Heart right ventricle (tissue), 16 donors: ENCODE measurements at regions not wholly inside any gene's neighbourhood (a gene's known extent, or its start where the extent isn't known, plus 50 kb on each side); places are given as distances from the start of the nearest gene placed in this dataset.

ENCODE experiments used
- ATAC-seq, 8 donors: fragments of 200-7000 bp; cut with Tn5 transposase; one replicate each; pipeline ENCODE4 v1.9.1; 2020; ENCODE audit warnings: mild to moderate bottlenecking in 8 of 8, moderate library complexity in 8 of 8, moderate number of reproducible peaks in 1 of 8
- DNase-seq, 2 donors: peaks; one replicate each; pipeline ENCODE4 v3.0.0-alpha.2; 2020
- H3K27ac ChIP-seq, 10 donors: fragments of 200-600 bp; sonication (generic) in 2 of 10; one replicate each; pipeline versions ENCODE4 v1.5.0 to v1.8.0; 2020 to 2022; ENCODE audit warnings: mild to moderate bottlenecking in 3 of 10
- H3K27me3 ChIP-seq, 7 donors: fragments of 200-600 bp; one replicate each; pipeline ENCODE4 v1.8.0; 2021 to 2022; ENCODE audit warnings: mild to moderate bottlenecking in 2 of 7
- H3K36me3 ChIP-seq, 9 donors: fragments of 200-600 bp; sonication (generic) in 1 of 9; one replicate each; pipeline versions ENCODE4 v1.5.0 to v1.8.0; 2020 to 2022; ENCODE audit warnings: mild to moderate bottlenecking in 2 of 9
- H3K4me1 ChIP-seq, 9 donors: fragments of 200-600 bp; sonication (generic) in 1 of 9; one replicate each; pipeline versions ENCODE4 v1.5.0 to v1.8.0; 2020 to 2022; ENCODE audit warnings: mild to moderate bottlenecking in 4 of 9
- H3K4me3 ChIP-seq, 10 donors: fragments of 200-600 bp; sonication (generic) in 2 of 10; one replicate each; pipeline versions ENCODE4 v1.5.0 to v1.8.0; 2020 to 2022; ENCODE audit warnings: mild to moderate bottlenecking in 7 of 10, moderate library complexity in 2 of 10
- H3K9me3 ChIP-seq, 11 donors: fragments of 200-600 bp in 10 of 11; sonication (generic) in 2 of 11; one replicate each; pipeline versions ENCODE4 v1.5.0 to v1.8.0; 2013 to 2022; ENCODE audit warnings: mild to moderate bottlenecking in 2 of 11, control low read depth in 1 of 11, moderate library complexity in 1 of 11
- CTCF ChIP-seq, 9 donors: fragments of 200-600 bp; sonication (generic) in 2 of 9; IDR thresholded peaks; one replicate each; pipeline versions ENCODE4 v1.5.0 to v1.8.0; 2021 to 2022; ENCODE audit warnings: antibody characterized with exemption in 9 of 9, mild to moderate bottlenecking in 5 of 9, moderate library complexity in 1 of 9
- WGBS, 2 donors: extraction: QIAGEN DNeasy Blood & Tissue Kit; methylation state at CpG; one replicate each; pipeline ENCODE4 v1.1.7; 2013; ENCODE audit warnings: inconsistent platforms in 1 of 2; 5-methylcytosine and 5-hydroxymethylcytosine counted together
- intact Hi-C, 10 donors: fragments of 100-400 bp; cut with DNase I; formaldehyde crosslinking; loops; one replicate each; pipeline versions ENCODE4 v1.11.1 to v1.14.2; 2022
- donor health status: Arrhythmogenic right ventricular cardiomyopathy.
- donor health status: ischemic (EF 13 %, LVEDD 7.1; RV severe dilation, severe dysfunction).
- donor health status: healthy with polysubstance abuse.
- donor health status: DM: no; HTN: yes; CAD: no.
- donor health status: DM: no; HTN: no; CAD: no.
- donor health status: ischemic (EF 25% LVEDD 6.9; RV normal size, moderate dysfunction).
- donor health status: ischemic (EF 25% LVEDD 5.7; RV mildly dilated, moderate dysfunction).
- donor health status: healthy.
- donor health status: DM: yes; HTN: yes; CAD: no.
- donor health status: Ischemic cardiomyopathy.
- donor health status: ischemic (EF 35%, LVEDD 5.7; RV mildly dilated, moderate dysfunction).
- donor health status: nonischemic (EF 11% LVEDD 7.7; RV severe dilation, severe dysfunction).
- donor health status: DM: yes; HTN: yes; CAD: no.
- donor health status: PGD.
- donor health status: ischemic (EF 29% LVEDD 5.4; RV normal size, mild dysfunction).
- donor health status: nonischemic (EF 23%, LVEDD 6.1; RV moderate dilation, normal function).

- H3K27ac ChIP-seq = peak overlapping the region in 2 of 10 donors; percentile 1 to 29
- intact Hi-C loops = no loop called here
- peaks cover 0 to 64% (median 23%) of the 10 kb centered on the region in 7 donors for H3K27me3 ChIP-seq
- H3K4me1 ChIP-seq = peaks cover 0 to 23% (median 0%) of the 10 kb centered on the region in 9 donors
- TF ChIP-seq CTCF (IDR thresholded peaks at IDR 0.05) = no peak
- no peak for ATAC-seq
- DNase-seq = no peak
- 81 to 85% methylated on average over 6 of the region's 6 CpGs for WGBS, 2 donors
- no peak overlapping the region for H3K4me3 ChIP-seq
- H3K36me3 ChIP-seq = no peaks in the 10 kb centered on the region
- H3K9me3 ChIP-seq = no peaks in the 10 kb centered on the region
Observed at GRCh38 chr14:61190341-61190740, 90.8 kb downstream of the TMEM30B start.

- Histone ChIP-seq H3K4me1 (peaks cover 0 to 23% (median 0%) of the 10 kb centered on the region in 9 donors), H3K4me3 (peak overlapping the region in 9 of 10 donors; percentile 22 to 55 (median 48)), H3K36me3 (no peaks in the 10 kb centered on the region), H3K9me3 (no peaks in the 10 kb centered on the region), H3K27me3 (peaks cover 0 to 68% (median 23%) of the 10 kb centered on the region in 7 donors), H3K27ac (peak overlapping the region in 9 of 10 donors; percentile 8 to 78 (median 52))
- TF ChIP-seq CTCF (IDR thresholded peaks at IDR 0.05) = peak in 8 of 9 donors; percentile 17 to 65 (median 53)
- WGBS, 2 donors = 6% methylated on average over 27 of the region's 27 CpGs
- intact Hi-C loops = loop anchor here in 3 of 10 donors (5.0 to 10.0 kb wide), 3 partner anchors 77 to 162 kb away; no protein-coding TSS in a partner anchor
- ATAC-seq = peak; percentile 80 to 90 (median 84)
- peak; percentile 34 to 57 for DNase-seq
Observed at GRCh38 chr14:61188978-61189808, 91.9 kb downstream of the TMEM30B start.

GRCh38 chr14:61188196-61188595 is 92.9 kb downstream of the TMEM30B start:
- H3K9me3 ChIP-seq = no peaks in the 10 kb centered on the region
- H3K4me3 ChIP-seq = peak overlapping the region in 6 of 10 donors; percentile 28 to 55 (median 48)
- no peak for TF ChIP-seq CTCF (IDR thresholded peaks at IDR 0.05)
- H3K27me3 ChIP-seq = peaks cover 0 to 68% (median 23%) of the 10 kb centered on the region in 7 donors
- no peaks in the 10 kb centered on the region for H3K36me3 ChIP-seq
- intact Hi-C loops = loop anchor here in 3 of 10 donors (5.0 to 10.0 kb wide), 3 partner anchors 76 to 161 kb away; no protein-coding TSS in a partner anchor
- peak; percentile 56 to 80 (median 76) for ATAC-seq
- peak; percentile 19 to 41 for DNase-seq
- peak overlapping the region in 2 of 10 donors; percentile 9 to 75 for H3K27ac ChIP-seq
- H3K4me1 ChIP-seq = peaks cover 0 to 23% (median 0%) of the 10 kb centered on the region in 9 donors
- WGBS, 2 donors = 32 to 33% methylated on average over 16 to 20 of the region's 21 CpGs

GRCh38 chr14:61187196-61187905 is 93.8 kb downstream of the TMEM30B start:
- 60 to 63% methylated on average over 10 of the region's 10 CpGs for WGBS, 2 donors
- Histone ChIP-seq H3K4me3 (no peak overlapping the region), H3K9me3 (no peaks in the 10 kb centered on the region), H3K36me3 (no peaks in the 10 kb centered on the region), H3K27ac (no peak overlapping the region), H3K4me1 (peaks cover 0 to 23% (median 0%) of the 10 kb centered on the region in 9 donors), H3K27me3 (peaks cover 0 to 61% (median 23%) of the 10 kb centered on the region in 7 donors)
- ATAC-seq (peak in 4 of 8 donors; percentile 13 to 34 (median 24)), DNase-seq (no peak)
- no peak for TF ChIP-seq CTCF (IDR thresholded peaks at IDR 0.05)
- intact Hi-C loops = loop anchor here in 3 of 10 donors (5.0 to 10.0 kb wide), 3 partner anchors 75 to 160 kb away; no protein-coding TSS in a partner anchor
